WTC11 (cell line): ENCODE measurements at regions not wholly inside any gene's neighbourhood (a gene's known extent, or its start where the extent isn't known, plus 50 kb on each side); places are given as distances from the start of the nearest gene placed in this dataset.

ENCODE experiments used
- ATAC-seq: fragments of 200-7000 bp; cut with Tn5 transposase; 2 replicates; pipeline ENCODE4 v1.10.0; 2021; ENCODE audit warnings: mild to moderate bottlenecking, moderate library complexity
- CTCF ChIA-PET: fragments of 300-600 bp; sonication (Branson Sonifier 250); formaldehyde crosslinking; loops from one replicate; lab custom pipeline; 2021; ENCODE audit warnings: antibody characterized with exemption; lab: Charles Lee
- POLR2A ChIA-PET: fragments of 350-600 bp; sonication (Branson Sonifier 250); formaldehyde crosslinking; loops from one replicate; lab custom pipeline; 2021; ENCODE audit warnings: antibody characterized with exemption; lab: Charles Lee
- DNase-seq: peaks from one replicate; pipeline ENCODE4 v3.0.0; 2021; ENCODE audit warnings: low spot score
- H3K27ac Mint-ChIP-seq: 2 replicates; pipeline ENCODE4 v1.8.0; 2021; ENCODE audit warnings: mixed read lengths
- H3K27me3 Mint-ChIP-seq: 2 replicates; pipeline ENCODE4 v1.8.0; 2021; ENCODE audit warnings: low read depth, mild to moderate bottlenecking, moderate library complexity, mixed read lengths
- H3K36me3 Mint-ChIP-seq: 2 replicates; pipeline ENCODE4 v1.8.0; 2021; ENCODE audit warnings: mixed read lengths
- H3K4me1 Mint-ChIP-seq: 2 replicates; pipeline ENCODE4 v1.8.0; 2022; ENCODE audit warnings: mixed read lengths
- H3K4me3 Mint-ChIP-seq: 2 replicates; pipeline ENCODE4 v1.8.0; 2021; ENCODE audit warnings: mild to moderate bottlenecking, moderate library complexity, mixed read lengths
- H3K9me3 Mint-ChIP-seq: 2 replicates; pipeline ENCODE4 v1.8.0; 2021; ENCODE audit warnings: mixed read lengths
- ATF1 ChIP-seq: sonication (generic); formaldehyde crosslinking; IDR thresholded peaks from 2 replicates; pipeline ENCODE4 v1.8.1; 2023; ENCODE audit warnings: mild to moderate bottlenecking, moderate library complexity, missing genetic modification reagents
- ELF4 ChIP-seq: sonication (generic); formaldehyde crosslinking; IDR thresholded peaks from 2 replicates; pipeline ENCODE4 v1.8.1; 2022; ENCODE audit warnings: low read depth, mild to moderate bottlenecking, moderate library complexity, missing genetic modification reagents
- FOXP1 ChIP-seq: sonication (generic); formaldehyde crosslinking; IDR thresholded peaks from 2 replicates; pipeline ENCODE4 v1.8.0; 2022; ENCODE audit warnings: missing genetic modification reagents, mild to moderate bottlenecking, moderate library complexity, borderline replicate concordance
- GRHL2 ChIP-seq: fragments of 250-450 bp; sonication (Bioruptor Pico); IDR thresholded peaks from 2 replicates; pipeline ENCODE4 v1.8.0; 2022; ENCODE audit warnings: mild to moderate bottlenecking, moderate library complexity; ENCODE audit not compliant: insufficient replicate concordance, severe bottlenecking
- SMAD3 ChIP-seq: sonication (generic); formaldehyde crosslinking; IDR thresholded peaks from 2 replicates; pipeline ENCODE4 v1.8.0; 2022; ENCODE audit warnings: missing genetic modification reagents, mild to moderate bottlenecking, borderline replicate concordance
- SOX15 ChIP-seq: fragments of 250-450 bp; sonication (Bioruptor Pico); IDR thresholded peaks from 2 replicates; pipeline ENCODE4 v1.9.0; 2021; ENCODE audit warnings: mild to moderate bottlenecking
- ZBTB21 ChIP-seq: sonication (generic); formaldehyde crosslinking; IDR thresholded peaks from 2 replicates; pipeline ENCODE4 v1.8.1; 2023; ENCODE audit warnings: mild to moderate bottlenecking, missing genetic modification reagents, borderline replicate concordance
- ZNF416 ChIP-seq: fragments of 250-450 bp; sonication (Bioruptor Pico); IDR thresholded peaks from 2 replicates; pipeline ENCODE4 v1.9.0; 2021; ENCODE audit warnings: mild to moderate bottlenecking, inconsistent platforms
- ZNF671 ChIP-seq: fragments of 250-450 bp; sonication (Bioruptor Pico); IDR thresholded peaks from 2 replicates; pipeline ENCODE4 v1.8.0; 2021; ENCODE audit warnings: mild to moderate bottlenecking
- TF ChIP-seq, protein P1 (sequence below): sonication (generic); formaldehyde crosslinking; IDR thresholded peaks from 2 replicates; pipeline ENCODE4 v1.8.1; 2022; ENCODE audit warnings: low read depth, missing genetic modification reagents, borderline replicate concordance
- TF ChIP-seq, protein P2 (sequence below): sonication (generic); formaldehyde crosslinking; IDR thresholded peaks from 2 replicates; pipeline ENCODE4 v1.8.0; 2023; ENCODE audit warnings: missing genetic modification reagents, mild to moderate bottlenecking, borderline replicate concordance
- TF ChIP-seq, protein P3 (sequence below): sonication (generic); formaldehyde crosslinking; IDR thresholded peaks from 2 replicates; pipeline ENCODE4 v1.8.1; 2022; ENCODE audit warnings: low read depth, mild to moderate bottlenecking, moderate library complexity, missing genetic modification reagents, borderline replicate concordance
- TF ChIP-seq, protein P4 (sequence below): sonication (generic); formaldehyde crosslinking; IDR thresholded peaks from 2 replicates; pipeline ENCODE4 v1.8.0; 2023; ENCODE audit warnings: mild to moderate bottlenecking, missing genetic modification reagents
- TF ChIP-seq, protein P5 (sequence below): sonication (generic); formaldehyde crosslinking; IDR thresholded peaks from 2 replicates; pipeline ENCODE4 v1.8.1; 2023; ENCODE audit warnings: mild to moderate bottlenecking, missing genetic modification reagents
- TF ChIP-seq, protein P6 (sequence below): sonication (generic); formaldehyde crosslinking; IDR thresholded peaks from 2 replicates; pipeline ENCODE4 v1.8.1; 2023; ENCODE audit warnings: mild to moderate bottlenecking, moderate library complexity, missing genetic modification reagents
- TF ChIP-seq, protein P7 (sequence below): fragments of 250-450 bp; sonication (Bioruptor Pico); IDR thresholded peaks from 2 replicates; pipeline ENCODE4 v1.9.0; 2021; ENCODE audit warnings: mild to moderate bottlenecking, borderline replicate concordance

DNA sequence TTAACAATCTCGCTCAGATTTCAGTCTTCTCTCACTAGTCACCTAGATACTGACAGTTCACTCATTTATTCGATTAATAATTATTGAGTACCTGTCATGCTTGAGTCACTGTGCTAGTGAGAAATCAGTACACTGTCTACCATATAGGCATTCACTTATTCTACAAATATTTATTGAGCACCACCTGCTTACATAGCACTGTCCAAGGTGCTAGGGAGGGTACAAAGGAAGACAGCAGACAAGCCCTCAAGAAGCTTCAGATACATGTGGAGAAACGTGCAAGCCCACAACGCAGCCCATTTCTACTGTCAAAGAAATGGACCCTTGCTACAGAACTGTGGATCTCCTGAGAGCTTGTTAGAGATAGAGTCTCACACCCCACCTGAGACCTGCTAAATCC, 85.1 kb upstream of the SNAP25 start:
- DNase-seq: no peak
- ChIA-PET POLR2A (no interaction called here), CTCF (no interaction called here)
- TF ChIP-seq, protein P1, sequence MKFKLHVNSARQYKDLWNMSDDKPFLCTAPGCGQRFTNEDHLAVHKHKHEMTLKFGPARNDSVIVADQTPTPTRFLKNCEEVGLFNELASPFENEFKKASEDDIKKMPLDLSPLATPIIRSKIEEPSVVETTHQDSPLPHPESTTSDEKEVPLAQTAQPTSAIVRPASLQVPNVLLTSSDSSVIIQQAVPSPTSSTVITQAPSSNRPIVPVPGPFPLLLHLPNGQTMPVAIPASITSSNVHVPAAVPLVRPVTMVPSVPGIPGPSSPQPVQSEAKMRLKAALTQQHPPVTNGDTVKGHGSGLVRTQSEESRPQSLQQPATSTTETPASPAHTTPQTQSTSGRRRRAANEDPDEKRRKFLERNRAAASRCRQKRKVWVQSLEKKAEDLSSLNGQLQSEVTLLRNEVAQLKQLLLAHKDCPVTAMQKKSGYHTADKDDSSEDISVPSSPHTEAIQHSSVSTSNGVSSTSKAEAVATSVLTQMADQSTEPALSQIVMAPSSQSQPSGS (CRISPR knock-in tag): no peak
- TF ChIP-seq ELF4 (no peak), FOXP1 (CRISPR knock-in tag) (no peak), ATF1 (no peak), SMAD3 (CRISPR knock-in tag) (no peak), GRHL2 (CRISPR knock-in tag) (no peak), SOX15 (CRISPR knock-in tag) (no peak), ZNF671 (CRISPR knock-in tag) (no peak), ZNF416 (CRISPR knock-in tag) (no peak), ZBTB21 (no peak)
- TF ChIP-seq, protein P2, sequence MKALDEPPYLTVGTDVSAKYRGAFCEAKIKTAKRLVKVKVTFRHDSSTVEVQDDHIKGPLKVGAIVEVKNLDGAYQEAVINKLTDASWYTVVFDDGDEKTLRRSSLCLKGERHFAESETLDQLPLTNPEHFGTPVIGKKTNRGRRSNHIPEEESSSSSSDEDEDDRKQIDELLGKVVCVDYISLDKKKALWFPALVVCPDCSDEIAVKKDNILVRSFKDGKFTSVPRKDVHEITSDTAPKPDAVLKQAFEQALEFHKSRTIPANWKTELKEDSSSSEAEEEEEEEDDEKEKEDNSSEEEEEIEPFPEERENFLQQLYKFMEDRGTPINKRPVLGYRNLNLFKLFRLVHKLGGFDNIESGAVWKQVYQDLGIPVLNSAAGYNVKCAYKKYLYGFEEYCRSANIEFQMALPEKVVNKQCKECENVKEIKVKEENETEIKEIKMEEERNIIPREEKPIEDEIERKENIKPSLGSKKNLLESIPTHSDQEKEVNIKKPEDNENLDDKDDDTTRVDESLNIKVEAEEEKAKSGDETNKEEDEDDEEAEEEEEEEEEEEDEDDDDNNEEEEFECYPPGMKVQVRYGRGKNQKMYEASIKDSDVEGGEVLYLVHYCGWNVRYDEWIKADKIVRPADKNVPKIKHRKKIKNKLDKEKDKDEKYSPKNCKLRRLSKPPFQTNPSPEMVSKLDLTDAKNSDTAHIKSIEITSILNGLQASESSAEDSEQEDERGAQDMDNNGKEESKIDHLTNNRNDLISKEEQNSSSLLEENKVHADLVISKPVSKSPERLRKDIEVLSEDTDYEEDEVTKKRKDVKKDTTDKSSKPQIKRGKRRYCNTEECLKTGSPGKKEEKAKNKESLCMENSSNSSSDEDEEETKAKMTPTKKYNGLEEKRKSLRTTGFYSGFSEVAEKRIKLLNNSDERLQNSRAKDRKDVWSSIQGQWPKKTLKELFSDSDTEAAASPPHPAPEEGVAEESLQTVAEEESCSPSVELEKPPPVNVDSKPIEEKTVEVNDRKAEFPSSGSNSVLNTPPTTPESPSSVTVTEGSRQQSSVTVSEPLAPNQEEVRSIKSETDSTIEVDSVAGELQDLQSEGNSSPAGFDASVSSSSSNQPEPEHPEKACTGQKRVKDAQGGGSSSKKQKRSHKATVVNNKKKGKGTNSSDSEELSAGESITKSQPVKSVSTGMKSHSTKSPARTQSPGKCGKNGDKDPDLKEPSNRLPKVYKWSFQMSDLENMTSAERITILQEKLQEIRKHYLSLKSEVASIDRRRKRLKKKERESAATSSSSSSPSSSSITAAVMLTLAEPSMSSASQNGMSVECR (CRISPR knock-in tag): no peak
- TF ChIP-seq, protein P3, sequence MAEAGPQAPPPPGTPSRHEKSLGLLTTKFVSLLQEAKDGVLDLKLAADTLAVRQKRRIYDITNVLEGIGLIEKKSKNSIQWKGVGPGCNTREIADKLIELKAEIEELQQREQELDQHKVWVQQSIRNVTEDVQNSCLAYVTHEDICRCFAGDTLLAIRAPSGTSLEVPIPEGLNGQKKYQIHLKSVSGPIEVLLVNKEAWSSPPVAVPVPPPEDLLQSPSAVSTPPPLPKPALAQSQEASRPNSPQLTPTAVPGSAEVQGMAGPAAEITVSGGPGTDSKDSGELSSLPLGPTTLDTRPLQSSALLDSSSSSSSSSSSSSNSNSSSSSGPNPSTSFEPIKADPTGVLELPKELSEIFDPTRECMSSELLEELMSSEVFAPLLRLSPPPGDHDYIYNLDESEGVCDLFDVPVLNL: no peak
- TF ChIP-seq, protein P4, sequence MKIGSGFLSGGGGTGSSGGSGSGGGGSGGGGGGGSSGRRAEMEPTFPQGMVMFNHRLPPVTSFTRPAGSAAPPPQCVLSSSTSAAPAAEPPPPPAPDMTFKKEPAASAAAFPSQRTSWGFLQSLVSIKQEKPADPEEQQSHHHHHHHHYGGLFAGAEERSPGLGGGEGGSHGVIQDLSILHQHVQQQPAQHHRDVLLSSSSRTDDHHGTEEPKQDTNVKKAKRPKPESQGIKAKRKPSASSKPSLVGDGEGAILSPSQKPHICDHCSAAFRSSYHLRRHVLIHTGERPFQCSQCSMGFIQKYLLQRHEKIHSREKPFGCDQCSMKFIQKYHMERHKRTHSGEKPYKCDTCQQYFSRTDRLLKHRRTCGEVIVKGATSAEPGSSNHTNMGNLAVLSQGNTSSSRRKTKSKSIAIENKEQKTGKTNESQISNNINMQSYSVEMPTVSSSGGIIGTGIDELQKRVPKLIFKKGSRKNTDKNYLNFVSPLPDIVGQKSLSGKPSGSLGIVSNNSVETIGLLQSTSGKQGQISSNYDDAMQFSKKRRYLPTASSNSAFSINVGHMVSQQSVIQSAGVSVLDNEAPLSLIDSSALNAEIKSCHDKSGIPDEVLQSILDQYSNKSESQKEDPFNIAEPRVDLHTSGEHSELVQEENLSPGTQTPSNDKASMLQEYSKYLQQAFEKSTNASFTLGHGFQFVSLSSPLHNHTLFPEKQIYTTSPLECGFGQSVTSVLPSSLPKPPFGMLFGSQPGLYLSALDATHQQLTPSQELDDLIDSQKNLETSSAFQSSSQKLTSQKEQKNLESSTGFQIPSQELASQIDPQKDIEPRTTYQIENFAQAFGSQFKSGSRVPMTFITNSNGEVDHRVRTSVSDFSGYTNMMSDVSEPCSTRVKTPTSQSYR (CRISPR knock-in tag): no peak
- TF ChIP-seq, protein P5, sequence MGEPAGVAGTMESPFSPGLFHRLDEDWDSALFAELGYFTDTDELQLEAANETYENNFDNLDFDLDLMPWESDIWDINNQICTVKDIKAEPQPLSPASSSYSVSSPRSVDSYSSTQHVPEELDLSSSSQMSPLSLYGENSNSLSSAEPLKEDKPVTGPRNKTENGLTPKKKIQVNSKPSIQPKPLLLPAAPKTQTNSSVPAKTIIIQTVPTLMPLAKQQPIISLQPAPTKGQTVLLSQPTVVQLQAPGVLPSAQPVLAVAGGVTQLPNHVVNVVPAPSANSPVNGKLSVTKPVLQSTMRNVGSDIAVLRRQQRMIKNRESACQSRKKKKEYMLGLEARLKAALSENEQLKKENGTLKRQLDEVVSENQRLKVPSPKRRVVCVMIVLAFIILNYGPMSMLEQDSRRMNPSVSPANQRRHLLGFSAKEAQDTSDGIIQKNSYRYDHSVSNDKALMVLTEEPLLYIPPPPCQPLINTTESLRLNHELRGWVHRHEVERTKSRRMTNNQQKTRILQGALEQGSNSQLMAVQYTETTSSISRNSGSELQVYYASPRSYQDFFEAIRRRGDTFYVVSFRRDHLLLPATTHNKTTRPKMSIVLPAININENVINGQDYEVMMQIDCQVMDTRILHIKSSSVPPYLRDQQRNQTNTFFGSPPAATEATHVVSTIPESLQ (CRISPR knock-in tag): no peak
- TF ChIP-seq, protein P6, sequence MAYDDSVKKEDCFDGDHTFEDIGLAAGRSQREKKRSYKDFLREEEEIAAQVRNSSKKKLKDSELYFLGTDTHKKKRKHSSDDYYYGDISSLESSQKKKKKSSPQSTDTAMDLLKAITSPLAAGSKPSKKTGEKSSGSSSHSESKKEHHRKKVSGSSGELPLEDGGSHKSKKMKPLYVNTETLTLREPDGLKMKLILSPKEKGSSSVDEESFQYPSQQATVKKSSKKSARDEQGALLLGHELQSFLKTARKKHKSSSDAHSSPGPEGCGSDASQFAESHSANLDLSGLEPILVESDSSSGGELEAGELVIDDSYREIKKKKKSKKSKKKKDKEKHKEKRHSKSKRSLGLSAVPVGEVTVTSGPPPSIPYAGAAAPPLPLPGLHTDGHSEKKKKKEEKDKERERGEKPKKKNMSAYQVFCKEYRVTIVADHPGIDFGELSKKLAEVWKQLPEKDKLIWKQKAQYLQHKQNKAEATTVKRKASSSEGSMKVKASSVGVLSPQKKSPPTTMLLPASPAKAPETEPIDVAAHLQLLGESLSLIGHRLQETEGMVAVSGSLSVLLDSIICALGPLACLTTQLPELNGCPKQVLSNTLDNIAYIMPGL (CRISPR knock-in tag): no peak
- TF ChIP-seq, protein P7, sequence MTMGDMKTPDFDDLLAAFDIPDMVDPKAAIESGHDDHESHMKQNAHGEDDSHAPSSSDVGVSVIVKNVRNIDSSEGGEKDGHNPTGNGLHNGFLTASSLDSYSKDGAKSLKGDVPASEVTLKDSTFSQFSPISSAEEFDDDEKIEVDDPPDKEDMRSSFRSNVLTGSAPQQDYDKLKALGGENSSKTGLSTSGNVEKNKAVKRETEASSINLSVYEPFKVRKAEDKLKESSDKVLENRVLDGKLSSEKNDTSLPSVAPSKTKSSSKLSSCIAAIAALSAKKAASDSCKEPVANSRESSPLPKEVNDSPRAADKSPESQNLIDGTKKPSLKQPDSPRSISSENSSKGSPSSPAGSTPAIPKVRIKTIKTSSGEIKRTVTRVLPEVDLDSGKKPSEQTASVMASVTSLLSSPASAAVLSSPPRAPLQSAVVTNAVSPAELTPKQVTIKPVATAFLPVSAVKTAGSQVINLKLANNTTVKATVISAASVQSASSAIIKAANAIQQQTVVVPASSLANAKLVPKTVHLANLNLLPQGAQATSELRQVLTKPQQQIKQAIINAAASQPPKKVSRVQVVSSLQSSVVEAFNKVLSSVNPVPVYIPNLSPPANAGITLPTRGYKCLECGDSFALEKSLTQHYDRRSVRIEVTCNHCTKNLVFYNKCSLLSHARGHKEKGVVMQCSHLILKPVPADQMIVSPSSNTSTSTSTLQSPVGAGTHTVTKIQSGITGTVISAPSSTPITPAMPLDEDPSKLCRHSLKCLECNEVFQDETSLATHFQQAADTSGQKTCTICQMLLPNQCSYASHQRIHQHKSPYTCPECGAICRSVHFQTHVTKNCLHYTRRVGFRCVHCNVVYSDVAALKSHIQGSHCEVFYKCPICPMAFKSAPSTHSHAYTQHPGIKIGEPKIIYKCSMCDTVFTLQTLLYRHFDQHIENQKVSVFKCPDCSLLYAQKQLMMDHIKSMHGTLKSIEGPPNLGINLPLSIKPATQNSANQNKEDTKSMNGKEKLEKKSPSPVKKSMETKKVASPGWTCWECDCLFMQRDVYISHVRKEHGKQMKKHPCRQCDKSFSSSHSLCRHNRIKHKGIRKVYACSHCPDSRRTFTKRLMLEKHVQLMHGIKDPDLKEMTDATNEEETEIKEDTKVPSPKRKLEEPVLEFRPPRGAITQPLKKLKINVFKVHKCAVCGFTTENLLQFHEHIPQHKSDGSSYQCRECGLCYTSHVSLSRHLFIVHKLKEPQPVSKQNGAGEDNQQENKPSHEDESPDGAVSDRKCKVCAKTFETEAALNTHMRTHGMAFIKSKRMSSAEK: no peak
- no peak overlapping the region for H3K27ac Mint-ChIP-seq
- H3K4me3 Mint-ChIP-seq: no peak overlapping the region
- no peaks in the 10 kb centered on the region for H3K27me3 Mint-ChIP-seq
- peaks cover 38% of the 10 kb centered on the region for H3K4me1 Mint-ChIP-seq
- no peaks in the 10 kb centered on the region for H3K9me3 Mint-ChIP-seq
- H3K36me3 Mint-ChIP-seq: no peaks in the 10 kb centered on the region
- no peak for ATAC-seq
